MM.1S (cell line): ENCODE measurements at regions not wholly inside any gene's neighbourhood (a gene's known extent, or its start where the extent isn't known, plus 50 kb on each side); places are given as distances from the start of the nearest gene placed in this dataset.

Source experiments
- CTCF ChIP-seq: fragments of 300-600 bp; sonication (generic); IDR thresholded peaks from 2 replicates; pipeline ENCODE4 v1.5.1; 2016; ENCODE audit warnings: antibody characterized with exemption, low read length, mixed read lengths
- EZH2phosphoT487 ChIP-seq: fragments of 300-600 bp; sonication (generic); IDR thresholded peaks from 2 replicates; pipeline ENCODE4 v1.6.1; 2018; ENCODE audit warnings: antibody characterized with exemption, low read length

GRCh38 chr13:107091428-107091827 lies 523.5 kb upstream of the ARGLU1 start:
- TF ChIP-seq CTCF (no peak), EZH2phosphoT487 (no peak)
